Hepatocyte (in vitro differentiated cells): ENCODE measurements at regions not wholly inside any gene's neighbourhood (a gene's known extent, or its start where the extent isn't known, plus 50 kb on each side); places are given as distances from the start of the nearest gene placed in this dataset.

ENCODE experiments used
- EZH2phosphoT487 ChIP-seq: fragments of 200-600 bp; sonication (generic); IDR thresholded peaks from one replicate; pipeline ENCODE4 v1.6.1; 2018; ENCODE audit warnings: antibody characterized with exemption, mild to moderate bottlenecking, low read depth, moderate library complexity; ENCODE audit not compliant: unreplicated experiment, severe bottlenecking
- TF ChIP-seq, protein P1 (sequence below): fragments of 200-600 bp; sonication (generic); IDR thresholded peaks from 2 replicates; pipeline ENCODE4 v1.5.1; 2016; ENCODE audit warnings: antibody characterized with exemption, mild to moderate bottlenecking; ENCODE audit not compliant: poor library complexity

DNA sequence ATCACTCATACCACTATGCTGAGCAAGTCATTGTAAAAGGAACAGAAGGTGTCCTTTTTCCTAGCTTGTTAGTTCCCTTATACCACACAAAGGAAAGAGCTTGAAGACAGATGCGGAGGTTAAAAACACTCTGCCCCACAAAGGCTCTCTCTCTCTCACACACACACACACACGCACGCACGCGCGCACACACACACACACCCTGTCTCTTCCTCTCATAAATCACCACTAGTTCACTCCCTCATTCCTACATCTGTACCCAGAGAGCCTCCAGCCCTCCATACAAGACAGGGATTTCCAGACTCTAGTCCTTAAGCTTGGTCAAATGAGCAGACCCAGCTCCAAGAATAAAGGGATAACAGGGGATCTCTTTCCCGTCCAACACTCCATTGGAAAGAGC lies 120.1 kb upstream of the THBS1 start:
- TF ChIP-seq, protein P1, sequence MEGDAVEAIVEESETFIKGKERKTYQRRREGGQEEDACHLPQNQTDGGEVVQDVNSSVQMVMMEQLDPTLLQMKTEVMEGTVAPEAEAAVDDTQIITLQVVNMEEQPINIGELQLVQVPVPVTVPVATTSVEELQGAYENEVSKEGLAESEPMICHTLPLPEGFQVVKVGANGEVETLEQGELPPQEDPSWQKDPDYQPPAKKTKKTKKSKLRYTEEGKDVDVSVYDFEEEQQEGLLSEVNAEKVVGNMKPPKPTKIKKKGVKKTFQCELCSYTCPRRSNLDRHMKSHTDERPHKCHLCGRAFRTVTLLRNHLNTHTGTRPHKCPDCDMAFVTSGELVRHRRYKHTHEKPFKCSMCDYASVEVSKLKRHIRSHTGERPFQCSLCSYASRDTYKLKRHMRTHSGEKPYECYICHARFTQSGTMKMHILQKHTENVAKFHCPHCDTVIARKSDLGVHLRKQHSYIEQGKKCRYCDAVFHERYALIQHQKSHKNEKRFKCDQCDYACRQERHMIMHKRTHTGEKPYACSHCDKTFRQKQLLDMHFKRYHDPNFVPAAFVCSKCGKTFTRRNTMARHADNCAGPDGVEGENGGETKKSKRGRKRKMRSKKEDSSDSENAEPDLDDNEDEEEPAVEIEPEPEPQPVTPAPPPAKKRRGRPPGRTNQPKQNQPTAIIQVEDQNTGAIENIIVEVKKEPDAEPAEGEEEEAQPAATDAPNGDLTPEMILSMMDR: no peak
- no peak for TF ChIP-seq EZH2phosphoT487
